HCT116 (cell line): ENCODE measurements at regions not wholly inside any gene's neighbourhood (a gene's known extent, or its start where the extent isn't known, plus 50 kb on each side); places are given as distances from the start of the nearest gene placed in this dataset.

Source experiments
- ATAC-seq: fragments of 200-7000 bp; cut with Tn5 transposase; 2 replicates; pipeline ENCODE4 v1.9.1; 2020; ENCODE audit warnings: mild to moderate bottlenecking, moderate library complexity
- BruUV-seq: library from RNA; stranded (reverse); fragments of 400-500 nt; replicated peaks from 2 replicates; lab custom pipeline; 2021; lab: Mats Ljungman, UMichigan
- CTCF ChIA-PET: fragments of 300-600 bp; sonication (Branson Sonifier 250); formaldehyde crosslinking; loops from one replicate; lab custom pipeline; 2021; ENCODE audit warnings: antibody characterized with exemption; lab: Charles Lee
- POLR2A ChIA-PET: fragments of 300-600, 350-600 bp; sonication (Branson Sonifier 250); formaldehyde crosslinking; loops from one replicate; lab custom pipeline; 2021; ENCODE audit warnings: antibody characterized with exemption; lab: Charles Lee
- RAD21 ChIA-PET, 2 experiments: fragments of 300-600 bp; sonication (Branson Sonifier 250); formaldehyde crosslinking; loops; one replicate each; lab custom pipeline; 2023; ENCODE audit warnings: low total read pairs in 2 of 2; ENCODE audit not compliant: uncharacterized antibody in 2 of 2, unreplicated experiment in 2 of 2, low non-redundant PET in 1 of 2; lab: Charles Lee
- DNase-seq: peaks from one replicate; pipeline ENCODE4 v3.0.0-alpha.2; 2010; ENCODE audit warnings: low read depth, low spot score
- H2AFZ ChIP-seq: fragments of 200-600 bp; shearing (Covaris generic), sonication (generic); 2 replicates; pipeline ENCODE4 v1.6.1; 2017; ENCODE audit warnings: low read depth, mixed run types, mixed read lengths, antibody characterized with exemption, low read length; ENCODE audit not compliant: poor library complexity, severe bottlenecking
- H3K27ac ChIP-seq: 2 replicates; pipeline ENCODE4 v1.5.1; 2012; ENCODE audit warnings: low read depth, low read length
- H3K27me3 ChIP-seq: fragments of 200-600 bp; sonication (generic); 2 replicates; pipeline ENCODE4 v1.6.1; 2016; ENCODE audit warnings: mixed run types, low read length, mixed read lengths; ENCODE audit not compliant: insufficient read depth
- H3K36me3 ChIP-seq, 2 experiments: fragments of 200-500 bp in 1 of 2; fragments of 200-600 bp in 1 of 2; sonication (Bioruptor generic) in 1 of 2; sonication (generic) in 1 of 2; 2 replicates each; pipeline versions ENCODE4 v1.5.1 to v1.6.1; 2014 to 2016; ENCODE audit warnings: low read length in 2 of 2, inconsistent platforms in 1 of 2, mixed read lengths in 1 of 2, mixed run types in 1 of 2; ENCODE audit not compliant: insufficient read depth in 2 of 2, control insufficient read depth in 1 of 2
- H3K4me1 ChIP-seq, 2 experiments: fragments of 200-600 bp in 1 of 2; sonication (generic) in 1 of 2; 2 replicates each; pipeline versions ENCODE4 v1.5.1 to v1.6.1; 2012 to 2017; ENCODE audit warnings: low read length in 2 of 2, inconsistent platforms in 1 of 2, mild to moderate bottlenecking in 1 of 2, mixed read lengths in 1 of 2, mixed run types in 1 of 2, moderate library complexity in 1 of 2; ENCODE audit not compliant: insufficient read depth in 2 of 2, control insufficient read depth in 1 of 2
- H3K4me2 ChIP-seq: fragments of 200-600 bp; sonication (generic); 2 replicates; pipeline ENCODE4 v1.6.1; 2017; ENCODE audit warnings: mixed run types, low read length, mixed read lengths
- H3K4me3 ChIP-seq, 2 experiments: fragments of 200-600 bp in 1 of 2; sonication (generic) in 1 of 2; replicated peaks in 1 of 2; 2 replicates each; pipeline ENCODE4 v1.5.1; 2011 to 2016; ENCODE audit warnings: low read length in 2 of 2, control low read depth in 1 of 2, low read depth in 1 of 2, mild to moderate bottlenecking in 1 of 2, mixed read lengths in 1 of 2, mixed run types in 1 of 2
- H3K79me2 ChIP-seq: fragments of 200-600 bp; sonication (generic); 2 replicates; pipeline ENCODE4 v1.6.1; 2017; ENCODE audit warnings: mild to moderate bottlenecking, mixed run types, low read length, moderate library complexity, mixed read lengths; ENCODE audit not compliant: insufficient read depth
- H3K9ac ChIP-seq: fragments of 200-600 bp; sonication (generic); 2 replicates; pipeline ENCODE4 v1.6.1; 2016; ENCODE audit warnings: low read length, mixed read lengths
- H3K9me2 ChIP-seq: fragments of 200-600 bp; sonication (generic), shearing (Covaris generic); 2 replicates; pipeline ENCODE4 v1.6.1; 2017; ENCODE audit warnings: mixed run types, mild to moderate bottlenecking, moderate library complexity; ENCODE audit not compliant: insufficient read depth
- H3K9me3 ChIP-seq, 2 experiments: fragments of 200-500 bp in 1 of 2; fragments of 200-600 bp in 1 of 2; sonication (Bioruptor generic) in 1 of 2; sonication (generic) in 1 of 2; 2 replicates each; pipeline ENCODE4 v1.6.1; 2014 to 2017; ENCODE audit warnings: low read length in 2 of 2, mixed read lengths in 2 of 2, inconsistent platforms in 1 of 2, low read depth in 1 of 2, mild to moderate bottlenecking in 1 of 2, mixed run types in 1 of 2, moderate library complexity in 1 of 2; ENCODE audit not compliant: control insufficient read depth in 1 of 2, insufficient read depth in 1 of 2
- H4K20me1 ChIP-seq: fragments of 200-600 bp; sonication (generic), shearing (Covaris generic); 2 replicates; pipeline ENCODE4 v1.6.1; 2017; ENCODE audit warnings: mixed run types, mild to moderate bottlenecking, moderate library complexity; ENCODE audit not compliant: insufficient read depth
- CBX3 ChIP-seq: IDR thresholded peaks from 2 replicates; pipeline ENCODE4 v1.6.1; 2012; ENCODE audit warnings: low read depth
- CEBPB ChIP-seq: IDR thresholded peaks from 2 replicates; pipeline ENCODE4 v1.6.1; 2012; ENCODE audit warnings: low read depth
- EGR1 ChIP-seq: IDR thresholded peaks from 2 replicates; pipeline ENCODE4 v1.6.1; 2012; ENCODE audit warnings: low read depth
- ELF1 ChIP-seq: IDR thresholded peaks from 2 replicates; pipeline ENCODE4 v1.6.1; 2012; ENCODE audit warnings: low read depth, borderline replicate concordance
- EZH2phosphoT487 ChIP-seq: fragments of 200-600 bp; IDR thresholded peaks from 2 replicates; pipeline ENCODE4 v1.6.1; 2018; ENCODE audit warnings: antibody characterized with exemption, borderline replicate concordance
- POLR2A ChIP-seq: IDR thresholded peaks from 2 replicates; pipeline ENCODE4 v1.7.0; 2011; ENCODE audit warnings: borderline replicate concordance; ENCODE audit not compliant: insufficient read depth, insufficient read length; ENCODE audit errors: extremely low read depth
- POLR2AphosphoS5 ChIP-seq: IDR thresholded peaks from 2 replicates; pipeline ENCODE4 v1.6.1; 2011; ENCODE audit warnings: mild to moderate bottlenecking, low read depth, low read length, moderate library complexity
- RAD21 ChIP-seq: IDR thresholded peaks from 2 replicates; pipeline ENCODE4 v1.6.1; 2012; ENCODE audit warnings: low read depth, mild to moderate bottlenecking
- SIN3A ChIP-seq: IDR thresholded peaks from 2 replicates; pipeline ENCODE4 v1.6.1; 2012; ENCODE audit warnings: low read depth
- SP1 ChIP-seq: IDR thresholded peaks from 2 replicates; pipeline ENCODE4 v1.6.1; 2012; ENCODE audit warnings: low read depth
- SRF ChIP-seq: IDR thresholded peaks from 2 replicates; pipeline ENCODE4 v1.6.1; 2012; ENCODE audit warnings: low read depth
- TCF7L2 ChIP-seq: IDR thresholded peaks from 2 replicates; pipeline ENCODE4 v1.7.0; 2011; ENCODE audit warnings: borderline replicate concordance, inconsistent platforms; ENCODE audit not compliant: insufficient read depth, insufficient read length; ENCODE audit errors: extremely low read depth
- YY1 ChIP-seq: IDR thresholded peaks from 2 replicates; pipeline ENCODE4 v1.6.1; 2011; ENCODE audit warnings: low read length, low read depth, moderate library complexity, mild to moderate bottlenecking; ENCODE audit not compliant: insufficient replicate concordance; ENCODE audit errors: extremely low read depth
- ZFX ChIP-seq: fragments of 450-650 bp; IDR thresholded peaks from 2 replicates; pipeline ENCODE4 v1.6.1; 2017
- intact Hi-C: fragments of 100-400 bp; cut with micrococcal nuclease; formaldehyde crosslinking; loops from 2 replicates; pipeline ENCODE4 v1.10.0; 2022
- TF ChIP-seq, protein P1 (sequence below), 3 experiments: fragments of 200-600 bp in 1 of 3; sonication (generic) in 1 of 3; IDR thresholded peaks in 2 of 3; conservative IDR thresholded peaks in 1 of 3; 2 replicates each; pipeline ENCODE4 v1.5.1; 2012 to 2017; ENCODE audit warnings: low read depth in 2 of 3, low read length in 2 of 3, antibody characterized with exemption in 1 of 3, borderline replicate concordance in 1 of 3, control low read depth in 1 of 3, mild to moderate bottlenecking in 1 of 3, mixed read lengths in 1 of 3, mixed run types in 1 of 3, moderate library complexity in 1 of 3; ENCODE audit not compliant: insufficient read depth in 1 of 3
- TF ChIP-seq, protein P2 (sequence below): IDR thresholded peaks from 2 replicates; pipeline ENCODE4 v1.6.1; 2012
- TF ChIP-seq, protein P3 (sequence below): IDR thresholded peaks from 2 replicates; pipeline ENCODE4 v1.6.1; 2012
- TF ChIP-seq, protein P4 (sequence below): IDR thresholded peaks from 2 replicates; pipeline ENCODE4 v1.6.1; 2011; ENCODE audit warnings: mild to moderate bottlenecking, low read length, moderate library complexity; ENCODE audit not compliant: insufficient replicate concordance; ENCODE audit errors: extremely low read depth

DNA sequence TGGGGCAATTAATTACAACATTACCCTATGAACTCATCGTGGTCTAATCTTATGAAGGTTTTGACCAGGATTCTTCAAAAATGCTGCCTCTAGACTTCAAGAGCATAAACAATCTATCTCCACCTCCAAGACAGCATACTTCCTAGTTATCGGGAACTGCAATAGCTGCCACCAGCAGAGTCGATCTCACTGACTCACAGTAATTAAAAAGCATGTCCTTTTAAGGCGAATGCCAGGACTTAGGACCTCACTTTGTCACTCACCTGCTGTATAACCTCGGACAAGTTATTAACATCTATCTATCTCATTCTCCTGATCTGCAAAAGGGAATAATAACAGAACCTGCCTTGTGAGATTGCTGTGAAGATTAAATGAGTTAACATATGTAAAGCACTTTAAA lies 666.0 kb upstream of the COBL start:
- RAD21 ChIA-PET: no interaction called here
- POLR2A ChIA-PET: no interaction called here
- Histone ChIP-seq H3K9me2 (no peaks in the 10 kb centered on the region), H3K27me3 (no peaks in the 10 kb centered on the region), H3K9ac (no peak overlapping the region), H2AFZ (no peak overlapping the region), H3K4me3 (no peak overlapping the region), H3K36me3 (no peaks in the 10 kb centered on the region)
- no peak for DNase-seq
- intact Hi-C loops: no loop called here
- TF ChIP-seq POLR2A (no peak), EGR1 (no peak), CEBPB (no peak), SP1 (no peak), YY1 (no peak), ZFX (no peak), POLR2AphosphoS5 (no peak), SRF (no peak), SIN3A (no peak), TCF7L2 (no peak), RAD21 (no peak), EZH2phosphoT487 (no peak), CBX3 (no peak), ELF1 (no peak)
- TF ChIP-seq, protein P1, sequence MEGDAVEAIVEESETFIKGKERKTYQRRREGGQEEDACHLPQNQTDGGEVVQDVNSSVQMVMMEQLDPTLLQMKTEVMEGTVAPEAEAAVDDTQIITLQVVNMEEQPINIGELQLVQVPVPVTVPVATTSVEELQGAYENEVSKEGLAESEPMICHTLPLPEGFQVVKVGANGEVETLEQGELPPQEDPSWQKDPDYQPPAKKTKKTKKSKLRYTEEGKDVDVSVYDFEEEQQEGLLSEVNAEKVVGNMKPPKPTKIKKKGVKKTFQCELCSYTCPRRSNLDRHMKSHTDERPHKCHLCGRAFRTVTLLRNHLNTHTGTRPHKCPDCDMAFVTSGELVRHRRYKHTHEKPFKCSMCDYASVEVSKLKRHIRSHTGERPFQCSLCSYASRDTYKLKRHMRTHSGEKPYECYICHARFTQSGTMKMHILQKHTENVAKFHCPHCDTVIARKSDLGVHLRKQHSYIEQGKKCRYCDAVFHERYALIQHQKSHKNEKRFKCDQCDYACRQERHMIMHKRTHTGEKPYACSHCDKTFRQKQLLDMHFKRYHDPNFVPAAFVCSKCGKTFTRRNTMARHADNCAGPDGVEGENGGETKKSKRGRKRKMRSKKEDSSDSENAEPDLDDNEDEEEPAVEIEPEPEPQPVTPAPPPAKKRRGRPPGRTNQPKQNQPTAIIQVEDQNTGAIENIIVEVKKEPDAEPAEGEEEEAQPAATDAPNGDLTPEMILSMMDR (IDR thresholded peaks at IDR 0.05 in 2 of 3, conservative IDR thresholded peaks at IDR 0.05 in 1 of 3; ENCODE audit: borderline replicate concordance in 1 of 3, insufficient read depth in 1 of 3, low read depth in 2 of 3, low read length in 2 of 3): no peak
- TF ChIP-seq, protein P2, sequence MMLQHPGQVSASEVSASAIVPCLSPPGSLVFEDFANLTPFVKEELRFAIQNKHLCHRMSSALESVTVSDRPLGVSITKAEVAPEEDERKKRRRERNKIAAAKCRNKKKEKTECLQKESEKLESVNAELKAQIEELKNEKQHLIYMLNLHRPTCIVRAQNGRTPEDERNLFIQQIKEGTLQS: no peak
- TF ChIP-seq, protein P3, sequence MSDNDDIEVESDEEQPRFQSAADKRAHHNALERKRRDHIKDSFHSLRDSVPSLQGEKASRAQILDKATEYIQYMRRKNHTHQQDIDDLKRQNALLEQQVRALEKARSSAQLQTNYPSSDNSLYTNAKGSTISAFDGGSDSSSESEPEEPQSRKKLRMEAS: no peak
- TF ChIP-seq, protein P4, sequence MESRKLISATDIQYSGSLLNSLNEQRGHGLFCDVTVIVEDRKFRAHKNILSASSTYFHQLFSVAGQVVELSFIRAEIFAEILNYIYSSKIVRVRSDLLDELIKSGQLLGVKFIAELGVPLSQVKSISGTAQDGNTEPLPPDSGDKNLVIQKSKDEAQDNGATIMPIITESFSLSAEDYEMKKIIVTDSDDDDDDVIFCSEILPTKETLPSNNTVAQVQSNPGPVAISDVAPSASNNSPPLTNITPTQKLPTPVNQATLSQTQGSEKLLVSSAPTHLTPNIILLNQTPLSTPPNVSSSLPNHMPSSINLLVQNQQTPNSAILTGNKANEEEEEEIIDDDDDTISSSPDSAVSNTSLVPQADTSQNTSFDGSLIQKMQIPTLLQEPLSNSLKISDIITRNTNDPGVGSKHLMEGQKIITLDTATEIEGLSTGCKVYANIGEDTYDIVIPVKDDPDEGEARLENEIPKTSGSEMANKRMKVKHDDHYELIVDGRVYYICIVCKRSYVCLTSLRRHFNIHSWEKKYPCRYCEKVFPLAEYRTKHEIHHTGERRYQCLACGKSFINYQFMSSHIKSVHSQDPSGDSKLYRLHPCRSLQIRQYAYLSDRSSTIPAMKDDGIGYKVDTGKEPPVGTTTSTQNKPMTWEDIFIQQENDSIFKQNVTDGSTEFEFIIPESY: no peak
- TF ChIP-seq, all 23 proteins: peak for 0
- H3K9me3 ChIP-seq: peaks cover 7 to 10% of the 10 kb centered on the region in 2 experiments; a peak in 2 of 4 replicates
- CTCF ChIA-PET: no interaction called here
- H3K79me2 ChIP-seq: no peaks in the 10 kb centered on the region
- no peak for ATAC-seq
- no TSS peak for BruUV-seq
- no peak overlapping the region for H3K4me2 ChIP-seq
- no peaks in the 10 kb centered on the region for H4K20me1 ChIP-seq
- no peaks in the 10 kb centered on the region for H3K4me1 ChIP-seq
- no peak overlapping the region for H3K27ac ChIP-seq
